B cell (primary cell): ENCODE measurements at regions not wholly inside any gene's neighbourhood (a gene's known extent, or its start where the extent isn't known, plus 50 kb on each side); places are given as distances from the start of the nearest gene placed in this dataset.

Experiments
- ATAC-seq: fragments of 200-7000 bp; cut with Tn5 transposase; one replicate; pipeline ENCODE4 v1.10.0; 2021; ENCODE audit warnings: low read depth, mild to moderate bottlenecking, moderate number of reproducible peaks, moderate library complexity
- CTCF ChIA-PET: fragments of 350-600 bp; sonication (Branson Sonifier 250); formaldehyde crosslinking; loops from one replicate; lab custom pipeline; 2021; ENCODE audit warnings: antibody characterized with exemption, inconsistent platforms; lab: Charles Lee
- POLR2A ChIA-PET: fragments of 350-600 bp; sonication (Branson Sonifier 250); formaldehyde crosslinking; loops from one replicate; lab custom pipeline; 2021; ENCODE audit warnings: antibody characterized with exemption; lab: Charles Lee
- DNase-seq: peaks from one replicate; pipeline ENCODE4 v3.0.0; 2013
- H2AFZ ChIP-seq: 2 replicates; pipeline ENCODE4 v1.6.1; 2012; ENCODE audit warnings: mild to moderate bottlenecking, low read depth, low read length; ENCODE audit not compliant: insufficient read depth, poor library complexity, severe bottlenecking
- H3K27ac ChIP-seq, 2 donors: 1 replicate in 1 of 2; 2 replicates in 1 of 2; pipeline ENCODE4 v1.5.1; 2012 to 2013; ENCODE audit warnings: low read length in 2 of 2, mild to moderate bottlenecking in 2 of 2, moderate library complexity in 1 of 2
- H3K27me3 ChIP-seq, 4 experiments: fragments of 200-600 bp in 1 of 4; sonication (generic) in 1 of 4; replicated peaks in 1 of 4; 1 replicate in 2 of 4; 2 replicates in 2 of 4; pipeline versions ENCODE4 v1.6.1 to v1.7.0; 2013 to 2016; ENCODE audit warnings: low read length in 3 of 4, mild to moderate bottlenecking in 2 of 4, mixed read lengths in 1 of 4, moderate library complexity in 1 of 4; ENCODE audit not compliant: insufficient read depth in 4 of 4, control insufficient read depth in 3 of 4; ENCODE audit errors: control extremely low read depth in 1 of 4
- H3K36me3 ChIP-seq, 2 experiments: replicated peaks in 1 of 2; 1 replicate in 1 of 2; 2 replicates in 1 of 2; pipeline versions ENCODE4 v1.6.1 to v1.7.1; 2013; ENCODE audit warnings: low read length in 1 of 2; ENCODE audit not compliant: insufficient read depth in 2 of 2, control insufficient read depth in 1 of 2; ENCODE audit errors: control extremely low read depth in 1 of 2, extremely low read depth in 1 of 2
- H3K4me1 ChIP-seq, 2 donors: fragments of 200-600 bp in 1 of 2; sonication (generic) in 1 of 2; 1 replicate in 1 of 2; 2 replicates in 1 of 2; pipeline versions ENCODE4 v1.5.1 to v1.6.1; 2013 to 2017; ENCODE audit warnings: low read length in 2 of 2; ENCODE audit not compliant: control insufficient read depth in 2 of 2, insufficient read depth in 2 of 2
- H3K4me2 ChIP-seq: replicated peaks from 2 replicates; pipeline ENCODE3; 2012; ENCODE audit warnings: mild to moderate bottlenecking, low read depth, low read length; ENCODE audit not compliant: poor library complexity, severe bottlenecking
- H3K4me3 ChIP-seq, 5 experiments: fragments of 200-600 bp in 1 of 5; sonication (generic) in 1 of 5; 1 replicate in 3 of 5; 2 replicates in 2 of 5; pipeline versions ENCODE4 v1.5.1 to v1.7.0; 2011 to 2016; ENCODE audit warnings: low read length in 4 of 5, mild to moderate bottlenecking in 4 of 5, low read depth in 2 of 5, control low read depth in 1 of 5, moderate library complexity in 1 of 5; ENCODE audit not compliant: insufficient read depth in 1 of 5; ENCODE audit errors: control extremely low read depth in 1 of 5, extremely low read depth in 1 of 5
- H3K79me2 ChIP-seq: fragments of 200-600 bp; sonication (generic); one replicate; pipeline ENCODE4 v1.6.0; 2016; ENCODE audit warnings: low read length; ENCODE audit not compliant: control insufficient read depth, insufficient read depth
- H3K9ac ChIP-seq: fragments of 200-600 bp; sonication (generic); 2 replicates; pipeline ENCODE4 v1.6.1; 2017; ENCODE audit warnings: mild to moderate bottlenecking, low read length, moderate library complexity
- H3K9me3 ChIP-seq, 3 donors: one replicate each; pipeline versions ENCODE4 v1.6.1 to v1.7.1; 2013; ENCODE audit warnings: low read length in 2 of 3; ENCODE audit not compliant: control insufficient read depth in 2 of 3, insufficient read depth in 1 of 3; ENCODE audit errors: control extremely low read depth in 1 of 3
- H4K20me1 ChIP-seq: 2 replicates; pipeline ENCODE4 v1.6.0; 2012; ENCODE audit warnings: mild to moderate bottlenecking, low read length; ENCODE audit not compliant: insufficient read depth, control insufficient read depth, poor library complexity, severe bottlenecking
- H3K27ac Mint-ChIP-seq: one replicate; pipeline ENCODE4 v1.8.0; 2021; ENCODE audit warnings: mixed read lengths
- H3K27me3 Mint-ChIP-seq: one replicate; pipeline ENCODE4 v1.8.0; 2021; ENCODE audit warnings: mixed read lengths
- H3K4me1 Mint-ChIP-seq: one replicate; pipeline ENCODE4 v1.8.0; 2021; ENCODE audit warnings: mixed read lengths
- H3K4me3 Mint-ChIP-seq: one replicate; pipeline ENCODE4 v1.8.0; 2021; ENCODE audit warnings: mixed read lengths
- H3K9me3 Mint-ChIP-seq: one replicate; pipeline ENCODE4 v1.8.0; 2022; ENCODE audit warnings: mixed read lengths; ENCODE audit not compliant: insufficient read depth
- CTCF ChIP-seq: fragments of 200-600 bp; IDR thresholded peaks from one replicate; pipeline ENCODE4 v1.8.0; 2022; ENCODE audit warnings: antibody characterized with exemption, mild to moderate bottlenecking
- EZH2 ChIP-seq: IDR thresholded peaks from 2 replicates; pipeline ENCODE4 v1.6.1; 2012; ENCODE audit warnings: borderline replicate concordance, low read depth, mild to moderate bottlenecking, moderate library complexity, low read length; ENCODE audit not compliant: insufficient read depth, poor library complexity, severe bottlenecking
- WGBS: methylation state at CpG from one replicate; pipeline ENCODE4 v1.1.5; 2013; ENCODE audit warnings: missing lambda C conversion rate; ENCODE audit not compliant: insufficient coverage; 5-methylcytosine and 5-hydroxymethylcytosine counted together
- intact Hi-C: fragments of 100-400 bp; cut with micrococcal nuclease; formaldehyde crosslinking; loops from one replicate; pipeline ENCODE4 v1.10.0; 2022

- H3K9me3 Mint-ChIP-seq = no peaks in the 10 kb centered on the region
- H3K9me3 ChIP-seq = no peaks in the 10 kb centered on the region
- H4K20me1 ChIP-seq = no peaks in the 10 kb centered on the region
- H3K27me3 Mint-ChIP-seq = no peaks in the 10 kb centered on the region
- H3K4me1 Mint-ChIP-seq = no peaks in the 10 kb centered on the region
- no peaks in the 10 kb centered on the region for H3K79me2 ChIP-seq
- no peaks in the 10 kb centered on the region for H3K4me1 ChIP-seq
- no peak overlapping the region for H3K4me3 ChIP-seq
- no peak overlapping the region for H3K27ac Mint-ChIP-seq
- no peak for TF ChIP-seq EZH2
- no peak for TF ChIP-seq CTCF
- H3K27me3 ChIP-seq = no peaks in the 10 kb centered on the region
- H3K36me3 ChIP-seq = no peaks in the 10 kb centered on the region
- intact Hi-C loops = no loop called here
- ATAC-seq (no peak), DNase-seq (no peak)
- H3K4me2 ChIP-seq = no peak overlapping the region
- H2AFZ ChIP-seq = no peak overlapping the region
- WGBS = no CpG with 5 or more reads among the region's 1 CpG
- H3K4me3 Mint-ChIP-seq = no peak overlapping the region
- POLR2A ChIA-PET = no interaction called here
- H3K9ac ChIP-seq = no peak overlapping the region
- CTCF ChIA-PET = no interaction called here
- H3K27ac ChIP-seq = no peak overlapping the region
Measured at GRCh38 chr2:51350100-51350499, 318.2 kb upstream of the NRXN1 start.

- no peaks in the 10 kb centered on the region for H3K27me3 Mint-ChIP-seq
- Histone ChIP-seq H3K4me1 (no peaks in the 10 kb centered on the region), H3K27me3 (no peaks in the 10 kb centered on the region), H3K79me2 (no peaks in the 10 kb centered on the region), H3K9me3 (no peaks in the 10 kb centered on the region), H2AFZ (no peak overlapping the region), H3K36me3 (no peaks in the 10 kb centered on the region), H3K4me2 (no peak overlapping the region), H3K27ac (no peak overlapping the region), H3K4me3 (no peak overlapping the region), H4K20me1 (no peaks in the 10 kb centered on the region), H3K9ac (no peak overlapping the region)
- TF ChIP-seq EZH2 (no peak), CTCF (no peak)
- intact Hi-C loops = no loop called here
- H3K9me3 Mint-ChIP-seq = no peaks in the 10 kb centered on the region
- H3K27ac Mint-ChIP-seq = no peak overlapping the region
- WGBS = no CpG with 5 or more reads among the region's 2 CpGs
- DNase-seq (no peak), ATAC-seq (no peak)
- no peak overlapping the region for H3K4me3 Mint-ChIP-seq
- H3K4me1 Mint-ChIP-seq = no peaks in the 10 kb centered on the region
- POLR2A ChIA-PET = no interaction called here
- CTCF ChIA-PET = no interaction called here
Measured at GRCh38 chr2:51344886-51345285, 313.0 kb upstream of the NRXN1 start.
